ENCODE measurements at regions not wholly inside any gene's neighbourhood (a gene's known extent, or its start where the extent isn't known, plus 50 kb on each side); places are given as distances from the start of the nearest gene placed in this dataset.
"Not testable (repeated sequence)": the region's sequence is repeated elsewhere in the genome, so short reads cannot be mapped to it uniquely, and the experiment has no call there.

GRCh38 chr3:96466441-96466840 lies 348.0 kb upstream of the EPHA6 start:
- intact Hi-C loops (cut with DNase I), result no loop called here

DNA sequence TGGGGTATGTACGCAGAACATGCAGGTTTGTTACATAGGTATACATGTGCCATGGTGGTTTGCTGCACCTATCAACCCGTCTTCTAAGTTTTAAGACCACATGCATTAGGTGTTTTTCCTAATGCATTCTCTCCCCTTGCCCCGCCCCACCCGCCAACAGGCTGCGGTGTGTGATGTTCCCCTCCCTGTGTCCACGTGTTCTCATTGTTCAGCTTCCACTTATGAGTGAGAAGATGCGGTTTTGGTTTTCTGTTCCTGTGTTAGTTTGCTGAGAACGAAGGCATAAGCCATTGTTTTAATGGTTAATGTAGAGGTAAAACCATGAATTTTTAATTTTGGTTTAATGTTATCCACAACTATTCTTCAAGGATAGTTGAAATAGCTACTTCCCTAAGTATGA lies 346.8 kb upstream of the EPHA6 start:
- intact Hi-C loops (cut with DNase I), result no loop called here
- DNase-seq (ENCODE audit: low spot score), result no peak

More at GRCh38 chr3:96466441-96466840, 348.0 kb upstream of the EPHA6 start:
- no peak for DNase-seq (ENCODE audit: low spot score)

GRCh38 chr3:96478496-96478895 lies 335.9 kb upstream of the EPHA6 start:
- intact Hi-C loops (cut with DNase I), result no loop called here
- no peak for DNase-seq (ENCODE audit: low spot score)

GRCh38 chr3:96480881-96481280 lies 333.5 kb upstream of the EPHA6 start:
- DNase-seq (ENCODE audit: low spot score), result no peak
- intact Hi-C loops (cut with DNase I), result no loop called here

DNA sequence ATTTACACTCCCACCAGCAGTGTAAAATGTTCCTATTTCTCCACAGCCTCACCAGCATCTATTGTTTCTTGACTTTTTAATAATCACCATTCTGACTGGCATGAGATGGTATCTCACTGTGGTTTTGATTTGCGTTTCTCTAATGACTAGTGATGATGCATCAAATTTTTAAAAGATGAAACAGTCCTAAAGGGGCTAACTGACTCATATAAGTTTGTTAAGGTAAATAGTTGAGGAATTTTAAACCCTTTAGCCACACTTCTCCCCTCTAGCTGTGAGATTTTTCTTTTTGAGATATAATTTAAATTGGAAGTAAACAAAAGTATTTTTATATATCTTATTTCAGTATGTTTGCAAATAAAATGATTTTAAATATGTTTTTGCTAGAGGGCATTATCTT lies 331.2 kb upstream of the EPHA6 start:
- DNase-seq (ENCODE audit: low spot score); intact Hi-C loops (cut with DNase I): not testable (repeated sequence)

- intact Hi-C loops (cut with DNase I), result no loop called here
- DNase-seq (ENCODE audit: low spot score), result no peak
Observed at GRCh38 chr3:96483781-96484180, 330.6 kb upstream of the EPHA6 start.

- intact Hi-C loops (cut with DNase I), result no loop called here
- no peak for DNase-seq (ENCODE audit: low spot score)
Observed at GRCh38 chr3:96488708-96489107, 325.7 kb upstream of the EPHA6 start.

GRCh38 chr3:96491023-96491422 lies 323.4 kb upstream of the EPHA6 start:
- no peak for DNase-seq (ENCODE audit: low spot score)
- intact Hi-C loops (cut with DNase I), result no loop called here

DNA sequence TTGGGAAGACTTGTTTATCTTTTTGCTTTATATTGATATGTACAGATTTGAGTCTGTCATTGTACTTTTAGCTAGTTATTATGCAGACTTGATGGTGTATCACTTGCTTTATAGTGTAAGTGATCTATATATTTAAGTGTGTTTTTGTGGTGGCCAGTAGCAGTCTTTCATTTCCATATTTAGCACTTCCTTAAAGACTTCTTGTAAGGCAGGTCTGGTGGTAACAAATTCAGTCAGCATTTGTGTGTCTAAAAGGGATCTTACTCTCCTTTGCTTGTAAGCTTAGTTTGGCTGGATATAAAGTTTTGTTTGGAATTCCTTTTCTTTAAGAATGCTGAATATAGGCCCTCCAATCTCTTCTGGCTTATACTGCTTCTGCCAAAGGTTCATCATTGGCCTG lies 322.5 kb upstream of the EPHA6 start:
- intact Hi-C loops (cut with DNase I), result no loop called here

DNA sequence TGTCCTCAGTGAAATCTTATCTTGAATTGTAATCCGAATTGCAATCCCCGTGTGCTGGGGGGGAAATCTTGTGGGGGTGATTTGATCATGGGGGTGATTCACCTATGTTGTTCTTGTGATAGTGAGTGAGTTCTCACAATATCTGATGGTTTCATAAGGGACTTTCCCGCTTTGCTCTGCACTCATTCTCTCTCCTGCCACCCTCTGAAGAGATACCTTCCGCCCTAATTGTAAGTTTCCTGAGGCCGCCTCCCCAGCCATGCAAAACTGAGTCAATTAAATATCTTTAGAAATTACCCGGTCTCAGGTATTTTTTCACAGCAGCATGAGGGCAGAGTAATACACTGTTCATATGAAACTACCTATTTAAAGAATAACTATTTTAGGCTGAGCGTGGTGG lies 304.1 kb upstream of the EPHA6 start:
- DNase-seq (ENCODE audit: low spot score), result no peak
- intact Hi-C loops (cut with DNase I), result loop anchor here in 1 of 2 donors (5.0 kb wide), 1 partner anchor 682 kb away; no protein-coding TSS in a partner anchor

More for the DNA sequence above, 322.5 kb upstream of the EPHA6 start:
- DNase-seq (ENCODE audit: low spot score), result no peak

DNA sequence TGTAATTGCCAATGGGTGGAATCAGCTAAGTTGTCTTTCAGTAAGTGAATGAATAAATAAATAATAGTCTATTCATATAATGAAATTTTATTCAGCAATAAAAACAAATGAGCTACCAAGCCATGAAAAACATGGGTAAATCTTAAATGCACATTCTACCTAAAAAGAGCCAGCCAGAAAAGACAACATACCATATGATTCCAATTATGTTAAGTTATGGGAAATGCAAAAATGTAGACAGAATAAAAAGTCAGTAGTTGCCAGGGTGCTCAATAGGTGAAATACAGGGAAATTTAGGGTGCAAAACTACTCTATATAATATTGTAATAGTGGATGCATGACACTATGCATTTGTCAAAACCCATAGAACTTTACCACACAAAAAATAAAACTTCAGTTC lies 277.2 kb upstream of the EPHA6 start:
- intact Hi-C loops (cut with DNase I), result no loop called here
- DNase-seq (ENCODE audit: low spot score), result no peak

DNA sequence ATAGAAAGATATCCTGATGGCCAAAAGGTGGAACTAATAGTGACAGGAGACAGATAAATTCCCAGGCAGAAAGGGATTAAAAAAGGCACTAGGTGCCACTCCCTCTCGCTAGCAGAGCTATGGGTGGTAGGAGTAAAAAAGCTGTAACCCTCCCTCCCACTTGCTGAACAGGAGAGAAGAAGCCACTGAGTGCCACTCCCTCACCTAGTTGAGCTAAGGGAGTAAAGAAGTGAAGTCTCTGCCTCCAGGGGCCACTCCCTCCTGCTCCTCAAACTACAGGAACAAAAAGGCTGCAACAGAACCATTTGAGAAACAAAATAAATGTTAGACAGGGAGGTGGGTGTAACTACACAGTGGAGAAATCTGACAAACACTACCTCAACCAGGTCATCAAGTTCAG lies 276.2 kb upstream of the EPHA6 start:
- no peak for DNase-seq (ENCODE audit: low spot score)
- intact Hi-C loops (cut with DNase I), result no loop called here

DNA sequence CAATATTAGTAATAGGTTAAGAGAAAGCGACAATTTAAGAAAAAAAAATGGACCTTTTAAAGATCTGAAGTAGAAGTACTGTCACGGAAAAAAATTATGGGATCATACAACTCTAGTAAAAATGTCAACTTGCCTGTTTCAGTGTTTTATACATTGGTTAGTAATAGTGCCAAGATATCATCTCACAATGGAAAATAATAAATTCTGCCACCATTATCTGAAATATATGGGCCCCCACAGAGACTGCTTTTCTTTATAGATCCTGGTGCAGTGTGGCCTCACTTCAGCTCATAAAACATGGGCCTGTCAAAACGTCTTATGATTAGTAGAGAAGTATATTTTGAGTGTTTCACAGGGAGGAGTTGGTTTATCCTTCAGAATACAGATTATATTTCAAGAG lies 266.3 kb upstream of the EPHA6 start:
- DNase-seq (ENCODE audit: low spot score), result no peak
- intact Hi-C loops (cut with DNase I), result no loop called here

- intact Hi-C loops (cut with DNase I), result no loop called here
- DNase-seq (ENCODE audit: low spot score), result no peak
Observed at GRCh38 chr3:96576935-96577334, 237.5 kb upstream of the EPHA6 start.

DNA sequence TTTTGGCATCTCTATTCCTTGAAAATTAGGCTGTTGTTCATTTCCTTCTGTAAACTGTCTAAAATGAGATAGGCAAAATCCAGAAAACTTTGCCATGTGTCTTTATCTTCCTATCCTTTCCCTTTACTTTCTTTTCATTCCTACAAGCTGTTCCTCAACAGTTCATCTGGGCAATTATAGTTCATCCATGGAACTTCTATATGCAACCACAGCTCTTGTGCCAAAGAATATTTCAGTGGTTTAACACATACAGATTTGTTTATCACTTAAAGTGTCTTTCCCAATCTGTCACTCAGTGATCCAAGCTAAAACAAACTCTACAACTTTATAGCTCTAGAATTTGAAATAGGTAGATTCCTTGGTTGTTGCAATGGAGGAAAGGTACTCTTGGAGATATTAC lies 230.3 kb upstream of the EPHA6 start:
- no peak for DNase-seq (ENCODE audit: low spot score)
- intact Hi-C loops (cut with DNase I), result no loop called here

DNA sequence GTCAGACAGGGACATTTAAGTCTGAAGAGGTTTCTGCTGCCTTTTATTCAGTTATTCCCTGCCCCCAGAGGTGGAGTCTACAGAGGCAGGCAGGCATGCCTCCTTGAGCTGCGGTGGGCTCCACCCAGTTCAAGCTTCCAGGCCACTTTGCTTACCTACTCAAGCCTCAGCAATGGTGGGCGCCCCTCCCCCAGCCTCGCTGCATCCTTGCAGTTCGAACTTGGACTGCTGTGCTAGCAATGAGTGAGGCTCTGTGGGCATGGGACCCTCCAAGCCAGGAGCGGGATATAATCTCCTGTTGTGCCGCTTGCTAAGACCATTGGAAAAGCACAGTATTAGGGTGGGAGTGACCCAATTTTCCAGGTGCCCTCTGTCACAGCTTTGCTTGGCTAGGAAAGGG lies 207.5 kb upstream of the EPHA6 start:
- peak; percentile 44 for DNase-seq (ENCODE audit: low spot score)
- intact Hi-C loops (cut with DNase I), result not testable (repeated sequence)

GRCh38 chr3:96619475-96619874 lies 194.9 kb upstream of the EPHA6 start:
- DNase-seq (ENCODE audit: low spot score), result peak; percentile 74

GRCh38 chr3:96622878-96623277 lies 191.5 kb upstream of the EPHA6 start:
- intact Hi-C loops (cut with DNase I), result no loop called here
- DNase-seq (ENCODE audit: low spot score), result no peak

More at GRCh38 chr3:96619475-96619874, 194.9 kb upstream of the EPHA6 start:
- intact Hi-C loops (cut with DNase I), result no loop called here

- intact Hi-C loops (cut with DNase I), result no loop called here
Observed at GRCh38 chr3:96631050-96631449, 183.3 kb upstream of the EPHA6 start.

GRCh38 chr3:96646596-96646995 lies 167.8 kb upstream of the EPHA6 start:
- DNase-seq (ENCODE audit: low spot score), result no peak
- intact Hi-C loops (cut with DNase I), result no loop called here

More at GRCh38 chr3:96631050-96631449, 183.3 kb upstream of the EPHA6 start:
- no peak for DNase-seq (ENCODE audit: low spot score)

GRCh38 chr3:96657710-96658109 lies 156.7 kb upstream of the EPHA6 start:
- DNase-seq (ENCODE audit: low spot score), result no peak
- intact Hi-C loops (cut with DNase I), result no loop called here

Data from posterior vena cava (tissue), 2 donors.